GM12878 (cell line): ENCODE measurements at regions not wholly inside any gene's neighbourhood (a gene's known extent, or its start where the extent isn't known, plus 50 kb on each side); places are given as distances from the start of the nearest gene placed in this dataset.

Experiments used
- CTCF ChIP-seq, 3 experiments: IDR thresholded peaks in 2 of 3; conservative IDR thresholded peaks in 1 of 3; 2 replicates each; pipeline ENCODE4 v1.5.1; 2011; ENCODE audit warnings: low read depth in 3 of 3, low read length in 3 of 3, mild to moderate bottlenecking in 3 of 3, control low read depth in 2 of 3, moderate library complexity in 2 of 3, inconsistent platforms in 1 of 3, mixed read lengths in 1 of 3; ENCODE audit not compliant: control insufficient read depth in 2 of 3, insufficient read depth in 1 of 3; ENCODE audit errors: extremely low read depth in 1 of 3
- KDM1A ChIP-seq: fragments of 200-600 bp; sonication (generic); IDR thresholded peaks from 2 replicates; pipeline ENCODE4 v1.6.1; 2016; ENCODE audit warnings: borderline replicate concordance
- NFIC ChIP-seq: IDR thresholded peaks from 2 replicates; pipeline ENCODE4 v1.6.1; 2012; ENCODE audit warnings: low read depth, mild to moderate bottlenecking, inconsistent platforms, low read length, moderate library complexity
- POLR2A ChIP-seq: IDR thresholded peaks from 2 replicates; pipeline ENCODE4 v1.6.1; 2011; ENCODE audit warnings: low read depth, mild to moderate bottlenecking, low read length
- POLR2AphosphoS5 ChIP-seq: IDR thresholded peaks from 2 replicates; pipeline ENCODE4 v1.6.1; 2011; ENCODE audit warnings: mild to moderate bottlenecking, low read length, inconsistent platforms
- REST ChIP-seq: IDR thresholded peaks from 2 replicates; pipeline ENCODE4 v1.6.1; 2012; ENCODE audit warnings: mild to moderate bottlenecking, low read depth, low read length

GRCh38 chr2:22143840-22144239 is 1020.1 kb downstream of the TDRD15 start:
- no peak for TF ChIP-seq POLR2A
- TF ChIP-seq NFIC, result no peak
- TF ChIP-seq CTCF (IDR thresholded peaks at IDR 0.05 in 2 of 3, conservative IDR thresholded peaks at IDR 0.05 in 1 of 3; ENCODE audit: control insufficient read depth in 2 of 3, extremely low read depth in 1 of 3, insufficient read depth in 1 of 3, low read depth in 3 of 3, low read length in 3 of 3), result no peak
- TF ChIP-seq KDM1A, result no peak
- TF ChIP-seq POLR2AphosphoS5, result no peak
- TF ChIP-seq REST, result no peak
